ENCODE measurements at regions not wholly inside any gene's neighbourhood (a gene's known extent, or its start where the extent isn't known, plus 50 kb on each side); places are given as distances from the start of the nearest gene placed in this dataset.
A peak's percentile ranks its signal among the peaks of the same experiment; 100 is the strongest.

GRCh38 chr11:113634940-113635575 is 71.0 kb downstream of the TMPRSS5 start:
- ChIA-PET POLR2A (interaction anchor here (1.3 kb wide), 1 partner anchor 16 kb away, joined by 3 read pairs; no protein-coding TSS in a partner anchor), CTCF (no interaction called here)
- BruUV-seq (replicated peaks), result no TSS peak
- no peak overlapping the region for H3K4me3 Mint-ChIP-seq (ENCODE audit: unreplicated experiment)
- no peaks in the 10 kb centered on the region for H3K36me3 Mint-ChIP-seq (ENCODE audit: insufficient read depth, unreplicated experiment)
- TF ChIP-seq CTCF (IDR thresholded peaks at IDR 0.05; ENCODE audit: unreplicated experiment), result no peak
- DNase-seq (ENCODE audit: unreplicated experiment), result no peak
- no peaks in the 10 kb centered on the region for H3K9me3 Mint-ChIP-seq (ENCODE audit: unreplicated experiment)
- H3K27me3 Mint-ChIP-seq (ENCODE audit: insufficient read depth, unreplicated experiment), result peaks cover 6% of the 10 kb centered on the region
- no peak overlapping the region for H3K27ac Mint-ChIP-seq (ENCODE audit: low read depth, unreplicated experiment)
- intact Hi-C loops (cut with micrococcal nuclease), result no loop called here
- H3K4me1 Mint-ChIP-seq (ENCODE audit: insufficient read depth, unreplicated experiment), result no peaks in the 10 kb centered on the region

GRCh38 chr11:113632981-113633380 is 73.1 kb downstream of the TMPRSS5 start:
- no peak overlapping the region for H3K27ac Mint-ChIP-seq (ENCODE audit: low read depth, unreplicated experiment)
- peak; percentile 6 for DNase-seq (ENCODE audit: unreplicated experiment)
- ChIA-PET POLR2A (no interaction called here), CTCF (interaction anchor here (0.6 kb wide), 1 partner anchor 17 kb away, joined by 3 read pairs; no protein-coding TSS in a partner anchor)
- intact Hi-C loops (cut with micrococcal nuclease), result no loop called here
- no peaks in the 10 kb centered on the region for H3K9me3 Mint-ChIP-seq (ENCODE audit: unreplicated experiment)
- no peak for TF ChIP-seq CTCF (IDR thresholded peaks at IDR 0.05; ENCODE audit: unreplicated experiment)
- peaks cover 16% of the 10 kb centered on the region for H3K27me3 Mint-ChIP-seq (ENCODE audit: insufficient read depth, unreplicated experiment)
- BruUV-seq (replicated peaks), result no TSS peak
- H3K36me3 Mint-ChIP-seq (ENCODE audit: insufficient read depth, unreplicated experiment), result no peaks in the 10 kb centered on the region
- H3K4me1 Mint-ChIP-seq (ENCODE audit: insufficient read depth, unreplicated experiment), result no peaks in the 10 kb centered on the region
- no peak overlapping the region for H3K4me3 Mint-ChIP-seq (ENCODE audit: unreplicated experiment)

- ChIA-PET CTCF (no interaction called here), POLR2A (interaction anchor here (0.6 kb wide), 1 partner anchor 8 kb away, joined by 4 read pairs; no protein-coding TSS in a partner anchor)
- Mint-ChIP-seq H3K4me3 (ENCODE audit: unreplicated experiment) (no peak overlapping the region), H3K27ac (ENCODE audit: low read depth, unreplicated experiment) (no peak overlapping the region), H3K9me3 (ENCODE audit: unreplicated experiment) (no peaks in the 10 kb centered on the region), H3K27me3 (ENCODE audit: insufficient read depth, unreplicated experiment) (peaks cover 16% of the 10 kb centered on the region), H3K4me1 (ENCODE audit: insufficient read depth, unreplicated experiment) (no peaks in the 10 kb centered on the region), H3K36me3 (ENCODE audit: insufficient read depth, unreplicated experiment) (no peaks in the 10 kb centered on the region)
- no peak for TF ChIP-seq CTCF (IDR thresholded peaks at IDR 0.05; ENCODE audit: unreplicated experiment)
- intact Hi-C loops (cut with micrococcal nuclease), result no loop called here
- DNase-seq (ENCODE audit: unreplicated experiment), result no peak
- BruUV-seq (replicated peaks), result no TSS peak
Measured at GRCh38 chr11:113629562-113629961, 76.5 kb downstream of the TMPRSS5 start.

GRCh38 chr11:113628912-113629311 is 77.2 kb downstream of the TMPRSS5 start:
- intact Hi-C loops (cut with micrococcal nuclease), result no loop called here
- Mint-ChIP-seq H3K4me1 (ENCODE audit: insufficient read depth, unreplicated experiment) (no peaks in the 10 kb centered on the region), H3K27me3 (ENCODE audit: insufficient read depth, unreplicated experiment) (peaks cover 16% of the 10 kb centered on the region), H3K4me3 (ENCODE audit: unreplicated experiment) (no peak overlapping the region), H3K27ac (ENCODE audit: low read depth, unreplicated experiment) (no peak overlapping the region), H3K36me3 (ENCODE audit: insufficient read depth, unreplicated experiment) (no peaks in the 10 kb centered on the region), H3K9me3 (ENCODE audit: unreplicated experiment) (no peaks in the 10 kb centered on the region)
- POLR2A ChIA-PET, result no interaction called here
- BruUV-seq (replicated peaks), result no TSS peak
- CTCF ChIA-PET, result interaction anchor here (0.6 to 0.7 kb wide), 4 partner anchors 10 to 965 kb away, joined by 3 to 4 read pairs (median 4); no protein-coding TSS in a partner anchor
- TF ChIP-seq CTCF (IDR thresholded peaks at IDR 0.05; ENCODE audit: unreplicated experiment), result no peak
- no peak for DNase-seq (ENCODE audit: unreplicated experiment)
